Body of pancreas (tissue), 4 donors: ENCODE measurements at regions not wholly inside any gene's neighbourhood (a gene's known extent, or its start where the extent isn't known, plus 50 kb on each side); places are given as distances from the start of the nearest gene placed in this dataset.

Source experiments
- POLR2A ChIP-seq, 3 donors: fragments of 450-650 bp; IDR thresholded peaks; one replicate each; pipeline ENCODE4 v1.6.1; 2016; ENCODE audit warnings: antibody characterized with exemption in 3 of 3, mild to moderate bottlenecking in 2 of 3
- TF ChIP-seq, protein P1 (sequence below), 7 experiments: fragments of 450-650 bp in 4 of 7; fragments of 200-600 bp in 3 of 7; sonication (generic) in 3 of 7; IDR thresholded peaks; one replicate each; pipeline ENCODE4 v1.5.1; 2016 to 2019; ENCODE audit warnings: antibody characterized with exemption in 7 of 7

DNA sequence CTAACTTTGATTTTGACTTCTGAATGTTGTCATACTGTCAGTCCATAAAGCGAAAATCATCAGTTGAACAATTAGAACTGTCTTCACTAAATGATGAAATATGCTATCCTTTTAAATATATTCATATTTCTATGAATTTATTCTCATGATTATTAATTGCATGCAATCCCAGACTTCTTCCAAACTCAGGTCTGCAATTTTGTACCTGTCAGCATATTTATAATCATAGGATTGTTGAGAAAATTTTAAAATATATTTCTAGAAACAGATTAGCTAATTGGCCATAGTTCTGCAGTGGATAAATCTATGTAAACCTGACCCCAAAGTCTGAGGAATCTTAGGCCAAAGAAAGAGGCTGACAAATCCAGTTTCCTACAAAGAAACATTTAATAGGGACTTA, 347.5 kb downstream of the SLCO4C1 start:
- TF ChIP-seq, protein P1, sequence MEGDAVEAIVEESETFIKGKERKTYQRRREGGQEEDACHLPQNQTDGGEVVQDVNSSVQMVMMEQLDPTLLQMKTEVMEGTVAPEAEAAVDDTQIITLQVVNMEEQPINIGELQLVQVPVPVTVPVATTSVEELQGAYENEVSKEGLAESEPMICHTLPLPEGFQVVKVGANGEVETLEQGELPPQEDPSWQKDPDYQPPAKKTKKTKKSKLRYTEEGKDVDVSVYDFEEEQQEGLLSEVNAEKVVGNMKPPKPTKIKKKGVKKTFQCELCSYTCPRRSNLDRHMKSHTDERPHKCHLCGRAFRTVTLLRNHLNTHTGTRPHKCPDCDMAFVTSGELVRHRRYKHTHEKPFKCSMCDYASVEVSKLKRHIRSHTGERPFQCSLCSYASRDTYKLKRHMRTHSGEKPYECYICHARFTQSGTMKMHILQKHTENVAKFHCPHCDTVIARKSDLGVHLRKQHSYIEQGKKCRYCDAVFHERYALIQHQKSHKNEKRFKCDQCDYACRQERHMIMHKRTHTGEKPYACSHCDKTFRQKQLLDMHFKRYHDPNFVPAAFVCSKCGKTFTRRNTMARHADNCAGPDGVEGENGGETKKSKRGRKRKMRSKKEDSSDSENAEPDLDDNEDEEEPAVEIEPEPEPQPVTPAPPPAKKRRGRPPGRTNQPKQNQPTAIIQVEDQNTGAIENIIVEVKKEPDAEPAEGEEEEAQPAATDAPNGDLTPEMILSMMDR (IDR thresholded peaks at IDR 0.05): no peak
- no peak for TF ChIP-seq POLR2A (IDR thresholded peaks at IDR 0.05)
